H9 (cell line): ENCODE measurements at regions not wholly inside any gene's neighbourhood (a gene's known extent, or its start where the extent isn't known, plus 50 kb on each side); places are given as distances from the start of the nearest gene placed in this dataset.

Experiments used
- DNase-seq: peaks from one replicate; pipeline ENCODE4 v3.0.0-alpha.2; 2017
- H2AFZ ChIP-seq: one replicate; pipeline ENCODE4 v1.6.1; 2013; ENCODE audit warnings: mild to moderate bottlenecking, low read length, control low read depth, moderate library complexity
- H2AK5ac ChIP-seq: 2 replicates; pipeline ENCODE4 v1.6.1; 2013; ENCODE audit warnings: low read length, control low read depth, mixed read lengths; ENCODE audit not compliant: insufficient read length
- H2BK120ac ChIP-seq: one replicate; pipeline ENCODE4 v1.6.1; 2013; ENCODE audit warnings: low read depth, mild to moderate bottlenecking, low read length, control low read depth, inconsistent platforms; ENCODE audit not compliant: poor library complexity, severe bottlenecking
- H2BK12ac ChIP-seq: 2 replicates; pipeline ENCODE4 v1.6.1; 2013; ENCODE audit warnings: low read length, control low read depth, mixed read lengths, low read depth; ENCODE audit not compliant: insufficient read length
- H2BK15ac ChIP-seq: 2 replicates; pipeline ENCODE4 v1.6.1; 2013; ENCODE audit warnings: low read depth, low read length, control low read depth
- H2BK20ac ChIP-seq: one replicate; pipeline ENCODE4 v1.6.1; 2013; ENCODE audit warnings: low read depth, mild to moderate bottlenecking, low read length, control low read depth, inconsistent platforms; ENCODE audit not compliant: poor library complexity, severe bottlenecking
- H2BK5ac ChIP-seq: 2 replicates; pipeline ENCODE4 v1.6.1; 2013; ENCODE audit warnings: low read length, control low read depth, mixed read lengths; ENCODE audit not compliant: insufficient read length
- H3K14ac ChIP-seq: 2 replicates; pipeline ENCODE4 v1.6.1; 2013; ENCODE audit warnings: low read length, control low read depth; ENCODE audit not compliant: insufficient read depth
- H3K18ac ChIP-seq: 2 replicates; pipeline ENCODE4 v1.6.1; 2013; ENCODE audit warnings: low read depth, mild to moderate bottlenecking, mixed read lengths, low read length, control low read depth; ENCODE audit not compliant: insufficient read length
- H3K23ac ChIP-seq: 2 replicates; pipeline ENCODE4 v1.6.1; 2013; ENCODE audit warnings: low read length, control low read depth, mixed read lengths, low read depth; ENCODE audit not compliant: insufficient read length
- H3K23me2 ChIP-seq: 2 replicates; pipeline ENCODE4 v1.6.1; 2013; ENCODE audit warnings: low read depth, mild to moderate bottlenecking, mixed read lengths, low read length, control low read depth; ENCODE audit not compliant: insufficient read length, poor library complexity, severe bottlenecking
- H3K27ac ChIP-seq: 2 replicates; pipeline ENCODE4 v1.5.1; 2013; ENCODE audit warnings: low read length, control low read depth, mixed read lengths, low read depth; ENCODE audit not compliant: insufficient read length
- H3K27me3 ChIP-seq: 2 replicates; pipeline ENCODE4 v1.6.1; 2013; ENCODE audit warnings: low read length, control low read depth, inconsistent platforms; ENCODE audit not compliant: insufficient read depth
- H3K4ac ChIP-seq: 2 replicates; pipeline ENCODE4 v1.6.1; 2013; ENCODE audit warnings: low read depth, mild to moderate bottlenecking, control low read depth, inconsistent platforms, low read length, moderate library complexity
- H3K4me1 ChIP-seq: 2 replicates; pipeline ENCODE4 v1.6.1; 2013; ENCODE audit warnings: low read length, control low read depth, inconsistent platforms; ENCODE audit not compliant: insufficient read depth
- H3K4me2 ChIP-seq: 2 replicates; pipeline ENCODE4 v1.6.1; 2013; ENCODE audit warnings: low read length, control low read depth, mixed read lengths; ENCODE audit not compliant: insufficient read length, insufficient read depth
- H3K56ac ChIP-seq: 2 replicates; pipeline ENCODE4 v1.6.1; 2013; ENCODE audit warnings: low read depth, mild to moderate bottlenecking, mixed read lengths, low read length, control low read depth; ENCODE audit not compliant: insufficient read length
- H3K79me1 ChIP-seq: 2 replicates; pipeline ENCODE4 v1.6.1; 2013; ENCODE audit warnings: low read depth, mild to moderate bottlenecking, moderate library complexity, low read length, control low read depth, inconsistent platforms; ENCODE audit not compliant: insufficient read depth, poor library complexity, severe bottlenecking
- H3K79me2 ChIP-seq: 2 replicates; pipeline ENCODE4 v1.6.1; 2013; ENCODE audit warnings: low read length, control low read depth, inconsistent platforms; ENCODE audit not compliant: insufficient read depth
- H3K9ac ChIP-seq: 2 replicates; pipeline ENCODE4 v1.6.1; 2013; ENCODE audit warnings: low read length, control low read depth, mixed read lengths; ENCODE audit not compliant: insufficient read length; ENCODE audit errors: extremely low read depth
- H3K9me3 ChIP-seq: one replicate; pipeline ENCODE4 v1.6.1; 2013; ENCODE audit warnings: low read depth, low read length, inconsistent platforms; ENCODE audit not compliant: control insufficient read depth
- H3T11ph ChIP-seq: one replicate; pipeline ENCODE4 v1.6.1; 2013; ENCODE audit warnings: mild to moderate bottlenecking, low read length, control low read depth, inconsistent platforms
- H4K20me1 ChIP-seq: one replicate; pipeline ENCODE4 v1.6.1; 2013; ENCODE audit not compliant: control insufficient read depth, insufficient read length, insufficient read depth
- H4K5ac ChIP-seq: 2 replicates; pipeline ENCODE4 v1.6.1; 2013; ENCODE audit warnings: low read depth, mild to moderate bottlenecking, mixed read lengths, low read length, control low read depth; ENCODE audit not compliant: insufficient read length
- H4K8ac ChIP-seq: replicated peaks from 2 replicates; pipeline ENCODE4 v1.6.1; 2013; ENCODE audit warnings: low read length, control low read depth, mixed read lengths, low read depth; ENCODE audit not compliant: insufficient read length
- H4K91ac ChIP-seq: 2 replicates; pipeline ENCODE4 v1.6.1; 2013; ENCODE audit warnings: low read depth, mild to moderate bottlenecking, moderate library complexity, mixed read lengths, low read length, control low read depth; ENCODE audit not compliant: insufficient read length
- H3K27ac Mint-ChIP-seq, 3 experiments: 2 replicates in 2 of 3; 3 replicates in 1 of 3; pipeline ENCODE4 v1.8.0; 2020 to 2021; ENCODE audit warnings: mixed read lengths in 3 of 3, mild to moderate bottlenecking in 1 of 3, moderate library complexity in 1 of 3
- H3K27me3 Mint-ChIP-seq: 2 replicates; pipeline ENCODE4 v1.8.0; 2021; ENCODE audit warnings: low read depth, mild to moderate bottlenecking, moderate library complexity, mixed read lengths
- H3K36me3 Mint-ChIP-seq, 3 experiments: 2 replicates in 2 of 3; 3 replicates in 1 of 3; pipeline ENCODE4 v1.8.0; 2020 to 2021; ENCODE audit warnings: low read depth in 3 of 3, mixed read lengths in 3 of 3; ENCODE audit not compliant: insufficient read depth in 1 of 3
- H3K4me1 Mint-ChIP-seq, 2 experiments: 2 replicates each; pipeline ENCODE4 v1.8.0; 2020; ENCODE audit warnings: mixed read lengths in 2 of 2
- H3K4me3 Mint-ChIP-seq, 2 experiments: 2 replicates in 1 of 2; 3 replicates in 1 of 2; pipeline ENCODE4 v1.8.0; 2020 to 2021; ENCODE audit warnings: mild to moderate bottlenecking in 2 of 2, mixed read lengths in 2 of 2, moderate library complexity in 1 of 2
- H3K9me3 Mint-ChIP-seq, 2 experiments: 2 replicates in 1 of 2; 3 replicates in 1 of 2; pipeline ENCODE4 v1.8.0; 2020; ENCODE audit warnings: mild to moderate bottlenecking in 2 of 2, mixed read lengths in 2 of 2, moderate library complexity in 1 of 2
- CTCF ChIP-seq: fragments of 200-600 bp; sonication (generic); conservative IDR thresholded peaks from 3 replicates; pipeline ENCODE4 v1.8.0; 2021; ENCODE audit warnings: antibody characterized with exemption, mild to moderate bottlenecking
- WGBS: extraction: QIAGEN DNeasy Blood & Tissue Kit; methylation state at CpG from one replicate; pipeline ENCODE4 v1.1.7; 2013; ENCODE audit warnings: missing lambda C conversion rate, low lambda C conversion rate, mixed read lengths; ENCODE audit not compliant: insufficient read length; ENCODE audit errors: extremely low coverage; 5-methylcytosine and 5-hydroxymethylcytosine counted together

- TF ChIP-seq CTCF, result no peak
- no peaks in the 10 kb centered on the region for H3K4me1 Mint-ChIP-seq
Observed at GRCh38 chr2:3982160-3982559, 278.8 kb downstream of the DCDC2C start.

More at GRCh38 chr2:3982160-3982559, 278.8 kb downstream of the DCDC2C start:
- Histone ChIP-seq H3K27ac (no peak overlapping the region), H3K4me1 (no peaks in the 10 kb centered on the region), H2AFZ (no peak overlapping the region), H3K9ac (no peak overlapping the region), H2BK15ac (no peak overlapping the region), H2BK20ac (no peak overlapping the region), H4K20me1 (no peaks in the 10 kb centered on the region), H3K23ac (no peak overlapping the region), H3K23me2 (no peaks in the 10 kb centered on the region), H4K8ac (no peak overlapping the region), H3K79me2 (no peaks in the 10 kb centered on the region), H2BK120ac (no peak overlapping the region), H4K5ac (no peak overlapping the region), H2BK5ac (no peak overlapping the region), H3K9me3 (no peaks in the 10 kb centered on the region), H2BK12ac (no peak overlapping the region), H2AK5ac (no peak overlapping the region), H4K91ac (no peak overlapping the region), H3K4ac (no peak overlapping the region), H3K56ac (no peak overlapping the region), H3K79me1 (no peaks in the 10 kb centered on the region), H3K14ac (no peak overlapping the region), H3T11ph (no peak overlapping the region), H3K4me2 (no peak overlapping the region), H3K27me3 (no peaks in the 10 kb centered on the region; the same call in 1 of the 2 replicates), H3K18ac (no peak overlapping the region)
- Mint-ChIP-seq H3K36me3 (no peaks in the 10 kb centered on the region), H3K27ac (no peak overlapping the region), H3K9me3 (peaks cover 2 to 3% of the 10 kb centered on the region in 2 experiments; a peak in 3 of 5 replicates), H3K27me3 (no peaks in the 10 kb centered on the region), H3K4me3 (no peak overlapping the region)
- no CpG with 5 or more reads among the region's 2 CpGs for WGBS
- no peak for DNase-seq
